ENCODE measurements at regions not wholly inside any gene's neighbourhood (a gene's known extent, or its start where the extent isn't known, plus 50 kb on each side); places are given as distances from the start of the nearest gene placed in this dataset.

GRCh38 chr10:42519079-42519478, 119.3 kb downstream of the ZNF33B start:
- Histone ChIP-seq H3K36me3 (peaks cover 27 to 52% (median 44%) of the 10 kb centered on the region in 4 donors), H3K4me1 (no peaks in the 10 kb centered on the region), H3K27ac (no peak overlapping the region), H3K4me3 (no peak overlapping the region), H3K9me3 (peaks cover 89 to 100% (median 100%) of the 10 kb centered on the region in 4 donors), H3K27me3 (no peaks in the 10 kb centered on the region)
- no peak for DNase-seq
- WGBS, 5 donors = 93 to 100% (median 97%) methylated on average over 2 of the region's 2 CpGs
- intact Hi-C loops (cut with DNase I; ENCODE audit: low total_unique reads) = no loop called here
- no peak for TF ChIP-seq POLR2AphosphoS5 (IDR thresholded peaks at IDR 0.05)
- no peak for TF ChIP-seq EP300 (IDR thresholded peaks at IDR 0.05)
- TF ChIP-seq CTCF (IDR thresholded peaks at IDR 0.05) = no peak

GRCh38 chr10:42513921-42514320, 124.4 kb downstream of the ZNF33B start:
- H3K4me3 ChIP-seq = no peak overlapping the region
- H3K9me3 ChIP-seq = peaks cover 60 to 100% (median 98%) of the 10 kb centered on the region in 4 donors
- WGBS, 5 donors = 87 to 96% (median 94%) methylated on average over 3 of the region's 3 CpGs
- peaks cover 0 to under 1% (median 0%) of the 10 kb centered on the region in 4 donors for H3K36me3 ChIP-seq
- no peak for DNase-seq
- H3K4me1 ChIP-seq = no peaks in the 10 kb centered on the region
- TF ChIP-seq CTCF (IDR thresholded peaks at IDR 0.05) (no peak), POLR2A (IDR thresholded peaks at IDR 0.05) (no peak), POLR2AphosphoS5 (IDR thresholded peaks at IDR 0.05) (no peak), EP300 (IDR thresholded peaks at IDR 0.05) (no peak)
- no peak overlapping the region for H3K27ac ChIP-seq
- intact Hi-C loops (cut with DNase I; ENCODE audit: low total_unique reads) = no loop called here
- H3K27me3 ChIP-seq = no peaks in the 10 kb centered on the region

- no peaks in the 10 kb centered on the region for H3K36me3 ChIP-seq
- no peak overlapping the region for H3K4me3 ChIP-seq
- no peaks in the 10 kb centered on the region for H3K27me3 ChIP-seq
- H3K9me3 ChIP-seq = peaks cover 0 to 16% (median 12%) of the 10 kb centered on the region in 4 donors
- H3K4me1 ChIP-seq = no peaks in the 10 kb centered on the region
- no peak overlapping the region for H3K27ac ChIP-seq
- intact Hi-C loops (cut with DNase I; ENCODE audit: low total_unique reads) = no loop called here
- TF ChIP-seq POLR2AphosphoS5 (IDR thresholded peaks at IDR 0.05) = no peak
- no peak for TF ChIP-seq EP300 (IDR thresholded peaks at IDR 0.05)
- TF ChIP-seq POLR2A (IDR thresholded peaks at IDR 0.05) = no peak
- TF ChIP-seq CTCF (IDR thresholded peaks at IDR 0.05) = no peak
- 77 to 93% (median 88%) methylated on average over 3 of the region's 3 CpGs for WGBS, 5 donors
- DNase-seq = no peak
Observed at GRCh38 chr10:42491801-42492200, 146.6 kb downstream of the ZNF33B start.

- WGBS, 5 donors = 45 to 64% (median 51%) methylated on average over 2 of the region's 2 CpGs
- Histone ChIP-seq H3K27ac (no peak overlapping the region), H3K4me1 (no peaks in the 10 kb centered on the region), H3K4me3 (no peak overlapping the region), H3K9me3 (peaks cover 0 to 19% (median 14%) of the 10 kb centered on the region in 4 donors), H3K27me3 (no peaks in the 10 kb centered on the region), H3K36me3 (no peaks in the 10 kb centered on the region)
- no peak for TF ChIP-seq POLR2AphosphoS5 (IDR thresholded peaks at IDR 0.05)
- no peak for TF ChIP-seq POLR2A (IDR thresholded peaks at IDR 0.05)
- no peak for TF ChIP-seq CTCF (IDR thresholded peaks at IDR 0.05)
- TF ChIP-seq EP300 (IDR thresholded peaks at IDR 0.05) = no peak
- intact Hi-C loops (cut with DNase I; ENCODE audit: low total_unique reads) = no loop called here
- DNase-seq = no peak
Observed at GRCh38 chr10:42491001-42491592, 147.3 kb downstream of the ZNF33B start.
